Stomach (tissue), 8 donors: ENCODE measurements at regions not wholly inside any gene's neighbourhood (a gene's known extent, or its start where the extent isn't known, plus 50 kb on each side); places are given as distances from the start of the nearest gene placed in this dataset.

ENCODE experiments used
- DNase-seq, 2 donors: peaks; one replicate each; pipeline versions ENCODE4 v3.0.0 to v3.0.0-alpha.2; 2013 to 2019
- H3K27ac ChIP-seq, 5 donors: fragments of 200-600 bp in 4 of 5; sonication (generic) in 4 of 5; one replicate each; pipeline ENCODE4 v1.5.1; 2013 to 2019; ENCODE audit warnings: mild to moderate bottlenecking in 1 of 5, moderate library complexity in 1 of 5
- H3K27me3 ChIP-seq, 3 donors: fragments of 200-600 bp; sonication (generic); one replicate each; pipeline ENCODE4 v1.5.1; 2017 to 2019; ENCODE audit warnings: mixed run types in 1 of 3
- H3K36me3 ChIP-seq, 4 donors: fragments of 200-600 bp; sonication (generic); 1 replicate in 3 of 4; 2 replicates in 1 of 4; pipeline ENCODE4 v1.5.1; 2016 to 2019
- H3K4me1 ChIP-seq, 4 donors: fragments of 200-600 bp; sonication (generic); one replicate each; pipeline ENCODE4 v1.5.1; 2016 to 2019
- H3K4me3 ChIP-seq, 4 donors: fragments of 200-600 bp; sonication (generic) in 3 of 4; one replicate each; pipeline ENCODE4 v1.5.1; 2016 to 2019; ENCODE audit warnings: mild to moderate bottlenecking in 1 of 4
- H3K9me3 ChIP-seq, 4 donors: fragments of 200-600 bp; sonication (generic); one replicate each; pipeline ENCODE4 v1.5.1; 2016 to 2019
- CTCF ChIP-seq, 7 experiments: fragments of 450-650 bp in 4 of 7; fragments of 200-600 bp in 3 of 7; sonication (generic) in 3 of 7; IDR thresholded peaks; one replicate each; pipeline ENCODE4 v1.5.1; 2016 to 2019; ENCODE audit warnings: antibody characterized with exemption in 7 of 7, control low read depth in 2 of 7, mild to moderate bottlenecking in 1 of 7
- EP300 ChIP-seq: sonication (generic); formaldehyde crosslinking; IDR thresholded peaks from one replicate; pipeline ENCODE4 v1.6.1; 2017; ENCODE audit warnings: antibody characterized with exemption
- POLR2A ChIP-seq, 4 donors: fragments of 450-650 bp; IDR thresholded peaks; one replicate each; pipeline ENCODE4 v1.6.1; 2016; ENCODE audit warnings: antibody characterized with exemption in 4 of 4, control low read depth in 2 of 4, mild to moderate bottlenecking in 1 of 4, moderate library complexity in 1 of 4
- POLR2AphosphoS5 ChIP-seq, 3 donors: sonication (generic); formaldehyde crosslinking; IDR thresholded peaks; one replicate each; pipeline ENCODE4 v1.6.1; 2016; ENCODE audit warnings: antibody characterized with exemption in 3 of 3
- WGBS, 5 donors: extraction: QIAGEN DNeasy Blood & Tissue Kit in 3 of 5; methylation state at CpG; one replicate each; pipeline versions ENCODE4 v1.1.5 to v1.1.7; 2013 to 2018; 5-methylcytosine and 5-hydroxymethylcytosine counted together
- intact Hi-C: fragments of 100-400 bp; cut with DNase I; formaldehyde crosslinking; loops from one replicate; pipeline ENCODE4 v1.15.1; 2023; ENCODE audit warnings: low total_unique reads
- donor health status: healthy with polysubstance abuse.
- donor health status: Bipolar disorder and iron deficiency.
- donor health status: healthy.

- TF ChIP-seq POLR2AphosphoS5 (IDR thresholded peaks at IDR 0.05): no peak
- H3K27ac ChIP-seq: no peak overlapping the region
- peaks cover 0 to 6% (median 0%) of the 10 kb centered on the region in 3 donors for H3K27me3 ChIP-seq
- no peak for DNase-seq
- H3K4me1 ChIP-seq: no peaks in the 10 kb centered on the region
- WGBS, 5 donors: 89 to 97% (median 96%) methylated on average over 1 of the region's 1 CpG
- no peaks in the 10 kb centered on the region for H3K9me3 ChIP-seq
- no peak overlapping the region for H3K4me3 ChIP-seq
- intact Hi-C loops: no loop called here
- H3K36me3 ChIP-seq: no peaks in the 10 kb centered on the region
These were observed 236.3 kb upstream of the AGAP1 start for GRCh38 chr2:235257590-235257989.

- H3K4me3 ChIP-seq: no peak overlapping the region
- H3K27ac ChIP-seq: no peak overlapping the region
- no peak for DNase-seq
- peaks cover 0 to 33% (median 0%) of the 10 kb centered on the region in 3 donors for H3K27me3 ChIP-seq
- no peaks in the 10 kb centered on the region for H3K9me3 ChIP-seq
- 61 to 87% (median 78%) methylated on average over 4 of the region's 4 CpGs for WGBS, 5 donors
- intact Hi-C loops: no loop called here
- no peaks in the 10 kb centered on the region for H3K36me3 ChIP-seq
- TF ChIP-seq POLR2AphosphoS5 (IDR thresholded peaks at IDR 0.05) (no peak), POLR2A (IDR thresholded peaks at IDR 0.05) (no peak), CTCF (IDR thresholded peaks at IDR 0.05) (no peak), EP300 (no peak)
- H3K4me1 ChIP-seq: no peaks in the 10 kb centered on the region
These were observed 231.1 kb upstream of the AGAP1 start for GRCh38 chr2:235262750-235263149.

- Histone ChIP-seq H3K9me3 (no peaks in the 10 kb centered on the region), H3K27ac (peak overlapping the region in 3 of 5 donors; percentile 8 to 40 (median 29)), H3K36me3 (no peaks in the 10 kb centered on the region), H3K27me3 (peaks cover 0 to 33% (median 0%) of the 10 kb centered on the region in 3 donors), H3K4me1 (no peaks in the 10 kb centered on the region), H3K4me3 (no peak overlapping the region)
- WGBS, 5 donors: 48 to 62% (median 57%) methylated on average over 28 of the region's 28 CpGs
- intact Hi-C loops: no loop called here
- TF ChIP-seq POLR2AphosphoS5 (IDR thresholded peaks at IDR 0.05) (no peak), EP300 (no peak), POLR2A (IDR thresholded peaks at IDR 0.05) (no peak), CTCF (IDR thresholded peaks at IDR 0.05) (no peak)
- DNase-seq: peak; percentile 34 to 83
These were observed 230.4 kb upstream of the AGAP1 start for GRCh38 chr2:235263205-235264120.

GRCh38 chr2:235264121-235264493 is 229.7 kb upstream of the AGAP1 start:
- 52 to 79% (median 55%) methylated on average over 1 of the region's 1 CpG for WGBS, 5 donors
- intact Hi-C loops: no loop called here
- Histone ChIP-seq H3K4me3 (no peak overlapping the region), H3K27me3 (peaks cover 0 to 33% (median 0%) of the 10 kb centered on the region in 3 donors), H3K27ac (peak overlapping the region in 2 of 5 donors; percentile 8 to 29), H3K4me1 (no peaks in the 10 kb centered on the region), H3K9me3 (no peaks in the 10 kb centered on the region), H3K36me3 (no peaks in the 10 kb centered on the region)
- TF ChIP-seq POLR2A (IDR thresholded peaks at IDR 0.05) (no peak), POLR2AphosphoS5 (IDR thresholded peaks at IDR 0.05) (no peak), CTCF (IDR thresholded peaks at IDR 0.05) (no peak), EP300 (no peak)
- DNase-seq: no peak

GRCh38 chr2:235264512-235264911 is 229.3 kb upstream of the AGAP1 start:
- no peak overlapping the region for H3K27ac ChIP-seq
- TF ChIP-seq EP300 (no peak), POLR2A (IDR thresholded peaks at IDR 0.05) (no peak), CTCF (IDR thresholded peaks at IDR 0.05) (no peak), POLR2AphosphoS5 (IDR thresholded peaks at IDR 0.05) (no peak)
- no peaks in the 10 kb centered on the region for H3K36me3 ChIP-seq
- H3K4me3 ChIP-seq: no peak overlapping the region
- no peak for DNase-seq
- 64 to 77% (median 66%) methylated on average over 8 of the region's 8 CpGs for WGBS, 5 donors
- no peaks in the 10 kb centered on the region for H3K9me3 ChIP-seq
- intact Hi-C loops: no loop called here
- H3K27me3 ChIP-seq: peaks cover 0 to 33% (median 0%) of the 10 kb centered on the region in 3 donors
- no peaks in the 10 kb centered on the region for H3K4me1 ChIP-seq
